ENCODE measurements at regions not wholly inside any gene's neighbourhood (a gene's known extent, or its start where the extent isn't known, plus 50 kb on each side); places are given as distances from the start of the nearest gene placed in this dataset.

DNA sequence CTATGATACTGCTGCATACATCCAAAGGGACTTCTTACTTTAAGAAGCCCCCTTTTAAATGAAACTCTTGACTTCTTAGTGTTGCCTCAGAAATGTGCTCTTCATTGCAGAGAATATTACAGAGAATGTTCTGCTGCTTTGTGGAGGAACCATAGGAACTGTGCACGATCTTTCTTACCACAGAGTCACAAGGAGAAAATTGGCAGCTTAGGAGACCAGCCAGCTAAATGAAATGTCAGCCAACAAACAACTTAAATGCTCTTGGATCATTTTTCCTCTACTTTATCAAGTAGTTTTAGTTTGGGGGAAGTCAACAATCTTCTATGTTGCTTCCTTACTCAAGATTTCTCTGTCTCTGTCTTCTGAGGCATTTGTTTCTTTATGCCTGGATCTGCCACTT, 125.9 kb upstream of the MLIP start:
- TF ChIP-seq, protein P1, sequence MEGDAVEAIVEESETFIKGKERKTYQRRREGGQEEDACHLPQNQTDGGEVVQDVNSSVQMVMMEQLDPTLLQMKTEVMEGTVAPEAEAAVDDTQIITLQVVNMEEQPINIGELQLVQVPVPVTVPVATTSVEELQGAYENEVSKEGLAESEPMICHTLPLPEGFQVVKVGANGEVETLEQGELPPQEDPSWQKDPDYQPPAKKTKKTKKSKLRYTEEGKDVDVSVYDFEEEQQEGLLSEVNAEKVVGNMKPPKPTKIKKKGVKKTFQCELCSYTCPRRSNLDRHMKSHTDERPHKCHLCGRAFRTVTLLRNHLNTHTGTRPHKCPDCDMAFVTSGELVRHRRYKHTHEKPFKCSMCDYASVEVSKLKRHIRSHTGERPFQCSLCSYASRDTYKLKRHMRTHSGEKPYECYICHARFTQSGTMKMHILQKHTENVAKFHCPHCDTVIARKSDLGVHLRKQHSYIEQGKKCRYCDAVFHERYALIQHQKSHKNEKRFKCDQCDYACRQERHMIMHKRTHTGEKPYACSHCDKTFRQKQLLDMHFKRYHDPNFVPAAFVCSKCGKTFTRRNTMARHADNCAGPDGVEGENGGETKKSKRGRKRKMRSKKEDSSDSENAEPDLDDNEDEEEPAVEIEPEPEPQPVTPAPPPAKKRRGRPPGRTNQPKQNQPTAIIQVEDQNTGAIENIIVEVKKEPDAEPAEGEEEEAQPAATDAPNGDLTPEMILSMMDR (conservative IDR thresholded peaks at IDR 0.05; ENCODE audit: low read length): no peak
- no peak for TF ChIP-seq EZH2phosphoT487 (IDR thresholded peaks at IDR 0.05; ENCODE audit: borderline replicate concordance, low read depth, low read length)
